ENCODE measurements at regions not wholly inside any gene's neighbourhood (a gene's known extent, or its start where the extent isn't known, plus 50 kb on each side); places are given as distances from the start of the nearest gene placed in this dataset.

- FAIRE-seq: no peak
These were observed 589.7 kb upstream of the KIRREL3 start for GRCh38 chr11:127590314-127590713.

GRCh38 chr11:127588431-127588830, 587.9 kb upstream of the KIRREL3 start:
- FAIRE-seq (no peak), DNase-seq (ENCODE audit: low spot score in 2 of 2) (no peak)

More at GRCh38 chr11:127590314-127590713, 589.7 kb upstream of the KIRREL3 start:
- DNase-seq (ENCODE audit: low spot score in 2 of 2): no peak

GRCh38 chr11:127587511-127587910, 586.9 kb upstream of the KIRREL3 start:
- no peak for FAIRE-seq
- no peak for DNase-seq (ENCODE audit: low spot score in 2 of 2)

GRCh38 chr11:127576210-127576609, 575.6 kb upstream of the KIRREL3 start:
- DNase-seq (ENCODE audit: low spot score in 2 of 2) (no peak), FAIRE-seq (no peak)

- FAIRE-seq (no peak), DNase-seq (ENCODE audit: low spot score in 2 of 2) (no peak)
These were observed 573.9 kb upstream of the KIRREL3 start for GRCh38 chr11:127574478-127574877.

- FAIRE-seq (no peak), DNase-seq (ENCODE audit: low spot score in 2 of 2) (no peak)
These were observed 568.3 kb upstream of the KIRREL3 start for GRCh38 chr11:127568891-127569290.

- no peak for FAIRE-seq
These were observed 566.8 kb upstream of the KIRREL3 start for GRCh38 chr11:127567237-127567932.

GRCh38 chr11:127564810-127565209, 564.2 kb upstream of the KIRREL3 start:
- DNase-seq (ENCODE audit: low spot score in 2 of 2): no peak
- no peak for FAIRE-seq

More at GRCh38 chr11:127567237-127567932, 566.8 kb upstream of the KIRREL3 start:
- no peak for DNase-seq (ENCODE audit: low spot score in 2 of 2)

- FAIRE-seq (no peak), DNase-seq (ENCODE audit: low spot score in 2 of 2) (no peak)
These were observed 559.4 kb upstream of the KIRREL3 start for GRCh38 chr11:127559978-127560377.

GRCh38 chr11:127552446-127552845, 551.9 kb upstream of the KIRREL3 start:
- FAIRE-seq (no peak), DNase-seq (ENCODE audit: low spot score in 2 of 2) (no peak)

GRCh38 chr11:127531167-127531566, 530.6 kb upstream of the KIRREL3 start:
- FAIRE-seq: no peak
- DNase-seq (ENCODE audit: low spot score in 2 of 2): no peak

- DNase-seq (ENCODE audit: low spot score in 2 of 2) (no peak), FAIRE-seq (no peak)
These were observed 527.7 kb upstream of the KIRREL3 start for GRCh38 chr11:127528297-127528696.

GRCh38 chr11:127524618-127525017, 524.0 kb upstream of the KIRREL3 start:
- no peak for DNase-seq (ENCODE audit: low spot score in 2 of 2)
- no peak for FAIRE-seq

- FAIRE-seq (no peak), DNase-seq (ENCODE audit: low spot score in 2 of 2) (no peak)
These were observed 520.8 kb upstream of the KIRREL3 start for GRCh38 chr11:127521413-127521812.

- FAIRE-seq: no peak
- no peak for DNase-seq (ENCODE audit: low spot score in 2 of 2)
These were observed 507.3 kb upstream of the KIRREL3 start for GRCh38 chr11:127507851-127508250.

- FAIRE-seq (no peak), DNase-seq (ENCODE audit: low spot score in 2 of 2) (no peak)
These were observed 506.1 kb upstream of the KIRREL3 start for GRCh38 chr11:127506647-127507046.

GRCh38 chr11:127506126-127506525, 505.6 kb upstream of the KIRREL3 start:
- DNase-seq (ENCODE audit: low spot score in 2 of 2) (no peak), FAIRE-seq (no peak)

GRCh38 chr11:127496165-127496564, 495.6 kb upstream of the KIRREL3 start:
- FAIRE-seq (no peak), DNase-seq (ENCODE audit: low spot score in 2 of 2) (no peak)

GRCh38 chr11:127493330-127494022, 492.9 kb upstream of the KIRREL3 start:
- FAIRE-seq: no peak
- DNase-seq (ENCODE audit: low spot score in 2 of 2): no peak

- no peak for FAIRE-seq
- no peak for DNase-seq (ENCODE audit: low spot score in 2 of 2)
These were observed 491.5 kb upstream of the KIRREL3 start for GRCh38 chr11:127492029-127492428.

- no peak for FAIRE-seq
- no peak for DNase-seq (ENCODE audit: low spot score in 2 of 2)
These were observed 491.0 kb upstream of the KIRREL3 start for GRCh38 chr11:127491589-127491988.

- DNase-seq (ENCODE audit: low spot score in 2 of 2) (no peak), FAIRE-seq (no peak)
These were observed 490.3 kb upstream of the KIRREL3 start for GRCh38 chr11:127490896-127491295.
